Neuronal stem cell (in vitro differentiated cells): ENCODE measurements at regions not wholly inside any gene's neighbourhood (a gene's known extent, or its start where the extent isn't known, plus 50 kb on each side); places are given as distances from the start of the nearest gene placed in this dataset.
"Not testable (repeated sequence)": the region's sequence is repeated elsewhere in the genome, so short reads cannot be mapped to it uniquely, and the experiment has no call there.

ENCODE experiments used
- DNase-seq: peaks from one replicate; pipeline ENCODE4 v3.0.0-alpha.2; 2013; ENCODE audit warnings: low spot score
- H2AFZ ChIP-seq: one replicate; pipeline ENCODE4 v1.6.1; 2013; ENCODE audit warnings: mild to moderate bottlenecking, low read length, inconsistent platforms
- H2AK5ac ChIP-seq: 2 replicates; pipeline ENCODE4 v1.6.1; 2013; ENCODE audit warnings: low read depth, mild to moderate bottlenecking, inconsistent platforms, low read length, moderate library complexity, mixed read lengths
- H2BK120ac ChIP-seq: 2 replicates; pipeline ENCODE4 v1.6.1; 2013; ENCODE audit warnings: low read depth, mild to moderate bottlenecking, inconsistent platforms, low read length, moderate library complexity, mixed read lengths
- H2BK12ac ChIP-seq: one replicate; pipeline ENCODE4 v1.6.1; 2013; ENCODE audit warnings: low read length, inconsistent platforms
- H2BK15ac ChIP-seq: 2 replicates; pipeline ENCODE4 v1.6.1; 2013; ENCODE audit warnings: mild to moderate bottlenecking, low read length, inconsistent platforms, mixed read lengths
- H2BK5ac ChIP-seq: one replicate; pipeline ENCODE4 v1.6.1; 2013; ENCODE audit warnings: inconsistent platforms, mild to moderate bottlenecking, low read length, moderate library complexity
- H3K14ac ChIP-seq: one replicate; pipeline ENCODE4 v1.6.1; 2013; ENCODE audit warnings: low read length, inconsistent platforms
- H3K18ac ChIP-seq: 2 replicates; pipeline ENCODE4 v1.6.1; 2013; ENCODE audit warnings: low read length, inconsistent platforms
- H3K23ac ChIP-seq: 2 replicates; pipeline ENCODE4 v1.6.1; 2013; ENCODE audit warnings: low read depth, mild to moderate bottlenecking, mixed read lengths, low read length, inconsistent platforms; ENCODE audit not compliant: poor library complexity
- H3K27ac ChIP-seq: replicated peaks from 3 replicates; pipeline ENCODE4 v1.5.1; 2013; ENCODE audit warnings: low read length, inconsistent platforms
- H3K27me3 ChIP-seq, 3 experiments: 2 replicates each; pipeline ENCODE4 v1.6.1; 2013; ENCODE audit warnings: low read length in 3 of 3, mild to moderate bottlenecking in 2 of 3, inconsistent platforms in 1 of 3, low read depth in 1 of 3, mixed read lengths in 1 of 3, moderate library complexity in 1 of 3; ENCODE audit not compliant: control insufficient read depth in 3 of 3, insufficient read depth in 3 of 3
- H3K36me3 ChIP-seq, 2 donors: replicated peaks in 1 of 2; 2 replicates each; pipeline ENCODE4 v1.6.1; 2013; ENCODE audit warnings: low read length in 2 of 2; ENCODE audit not compliant: control insufficient read depth in 2 of 2, insufficient read depth in 2 of 2
- H3K4ac ChIP-seq: 2 replicates; pipeline ENCODE4 v1.6.1; 2013; ENCODE audit warnings: inconsistent platforms, mild to moderate bottlenecking, low read length, moderate library complexity
- H3K4me1 ChIP-seq, 2 donors: 1 replicate in 1 of 2; 2 replicates in 1 of 2; pipeline ENCODE4 v1.6.1; 2013; ENCODE audit warnings: low read length in 2 of 2, low read depth in 1 of 2; ENCODE audit not compliant: control insufficient read depth in 2 of 2, insufficient read depth in 1 of 2
- H3K4me2 ChIP-seq: one replicate; pipeline ENCODE4 v1.6.1; 2013; ENCODE audit warnings: mild to moderate bottlenecking, low read length, inconsistent platforms; ENCODE audit not compliant: insufficient read depth, poor library complexity, severe bottlenecking
- H3K4me3 ChIP-seq, 2 donors: 2 replicates each; pipeline ENCODE4 v1.5.1; 2013; ENCODE audit warnings: low read length in 2 of 2, mild to moderate bottlenecking in 2 of 2, inconsistent platforms in 1 of 2, moderate library complexity in 1 of 2
- H3K79me1 ChIP-seq: one replicate; pipeline ENCODE4 v1.6.1; 2013; ENCODE audit warnings: low read depth, mild to moderate bottlenecking, inconsistent platforms, low read length, moderate library complexity
- H3K9ac ChIP-seq: one replicate; pipeline ENCODE4 v1.6.1; 2013; ENCODE audit warnings: mild to moderate bottlenecking, low read depth, low read length, inconsistent platforms; ENCODE audit not compliant: poor library complexity
- H3K9me3 ChIP-seq, 2 donors: replicated peaks in 1 of 2; 2 replicates each; pipeline versions ENCODE3 to v1.6.1; 2013; ENCODE audit warnings: low read length in 2 of 2, mild to moderate bottlenecking in 2 of 2, inconsistent platforms in 1 of 2, low read depth in 1 of 2, mixed read lengths in 1 of 2, moderate library complexity in 1 of 2; ENCODE audit not compliant: control insufficient read depth in 2 of 2, insufficient read depth in 1 of 2
- H4K8ac ChIP-seq: one replicate; pipeline ENCODE4 v1.6.1; 2013; ENCODE audit warnings: low read depth, mild to moderate bottlenecking, inconsistent platforms, low read length, moderate library complexity
- H4K91ac ChIP-seq: one replicate; pipeline ENCODE4 v1.6.1; 2013; ENCODE audit warnings: low read length, low read depth, mild to moderate bottlenecking, inconsistent platforms; ENCODE audit not compliant: poor library complexity
- WGBS, 2 donors: extraction: QIAGEN DNeasy Blood & Tissue Kit; methylation state at CpG; one replicate each; pipeline ENCODE4 v1.1.7; 2013; ENCODE audit warnings: missing lambda C conversion rate in 2 of 2, mixed read lengths in 1 of 2; ENCODE audit not compliant: insufficient read length in 2 of 2, insufficient replicate concordance in 1 of 2; ENCODE audit errors: extremely low coverage in 2 of 2; 5-methylcytosine and 5-hydroxymethylcytosine counted together

DNA sequence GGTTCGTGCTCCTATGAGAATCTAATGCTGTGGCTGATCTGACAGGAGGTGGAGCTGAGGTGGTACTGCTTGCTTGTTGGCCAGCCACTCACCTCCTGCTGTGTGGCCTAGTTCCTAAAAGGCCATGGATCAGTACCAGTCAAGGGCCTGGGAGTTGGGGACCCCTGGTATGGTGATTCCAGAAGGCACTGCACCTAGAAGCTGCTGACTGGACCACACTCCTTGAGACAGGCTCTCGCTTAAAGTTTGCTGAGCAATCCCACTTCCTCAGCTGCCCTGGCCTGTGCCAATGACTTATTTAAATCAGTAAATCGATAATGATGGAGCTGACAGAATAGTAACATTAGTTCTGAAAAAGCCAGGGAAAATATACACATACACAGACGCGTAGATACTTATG lies 98.6 kb upstream of the LYZL2 start:
- no peak overlapping the region for H2AFZ ChIP-seq
- H4K8ac ChIP-seq: no peak overlapping the region
- no peak overlapping the region for H3K4me3 ChIP-seq
- no peak overlapping the region for H2BK5ac ChIP-seq
- no peak overlapping the region for H2BK12ac ChIP-seq
- no peak overlapping the region for H3K23ac ChIP-seq
- H3K27me3 ChIP-seq: peaks cover 0 to 6% (median 0%) of the 10 kb centered on the region in 3 experiments
- H3K4me2 ChIP-seq: no peak overlapping the region
- no peak for DNase-seq
- H3K4me1 ChIP-seq: no peaks in the 10 kb centered on the region
- H3K14ac ChIP-seq: no peak overlapping the region
- H2BK15ac ChIP-seq: no peak overlapping the region
- no peaks in the 10 kb centered on the region for H3K36me3 ChIP-seq
- no peak overlapping the region for H3K9ac ChIP-seq
- H2BK120ac ChIP-seq: no peak overlapping the region
- no peak overlapping the region for H4K91ac ChIP-seq
- H3K79me1 ChIP-seq: no peaks in the 10 kb centered on the region
- H3K27ac ChIP-seq: no peak overlapping the region
- no peak overlapping the region for H3K18ac ChIP-seq
- WGBS, 2 donors: no CpG with 5 or more reads among the region's 5 CpGs
- no peak overlapping the region for H3K4ac ChIP-seq
- no peak overlapping the region for H2AK5ac ChIP-seq
- no peaks in the 10 kb centered on the region for H3K9me3 ChIP-seq

DNA sequence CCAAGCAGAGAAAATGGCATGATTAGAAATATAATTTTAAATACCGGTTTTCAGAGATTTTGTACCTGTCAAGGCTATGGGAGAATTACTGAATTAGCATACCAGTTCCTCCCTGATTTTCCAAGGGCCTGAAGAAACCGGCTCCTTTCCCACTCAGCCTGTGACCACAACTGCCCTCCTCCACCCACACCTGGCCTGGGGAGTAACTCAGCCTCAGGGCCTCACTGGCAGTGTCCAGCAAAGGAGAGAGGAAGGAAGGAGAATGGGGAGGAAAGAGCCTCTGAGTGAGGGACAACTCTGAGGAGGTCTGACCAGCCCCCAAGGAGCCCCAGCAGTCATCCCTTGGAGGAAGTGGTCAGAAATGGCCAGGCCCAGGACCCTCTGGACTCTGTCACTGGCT lies 98.0 kb upstream of the LYZL2 start:
- peak overlapping the region; percentile 82 for H2BK12ac ChIP-seq
- H3K79me1 ChIP-seq: no peaks in the 10 kb centered on the region
- no peak overlapping the region for H3K18ac ChIP-seq
- H3K9ac ChIP-seq: no peak overlapping the region
- no peak overlapping the region for H2BK120ac ChIP-seq
- no peak overlapping the region for H3K14ac ChIP-seq
- no peak overlapping the region for H3K4me3 ChIP-seq
- H4K8ac ChIP-seq: no peak overlapping the region
- WGBS, 2 donors: no CpG with 5 or more reads among the region's 2 CpGs
- H3K36me3 ChIP-seq: no peaks in the 10 kb centered on the region
- H2AK5ac ChIP-seq: no peak overlapping the region
- DNase-seq: no peak
- H2BK5ac ChIP-seq: no peak overlapping the region
- no peak overlapping the region for H3K4ac ChIP-seq
- H2AFZ ChIP-seq: no peak overlapping the region
- no peak overlapping the region for H3K27ac ChIP-seq
- H4K91ac ChIP-seq: no peak overlapping the region
- H3K4me1 ChIP-seq: no peaks in the 10 kb centered on the region
- no peak overlapping the region for H3K23ac ChIP-seq
- peaks cover 0 to 6% (median 0%) of the 10 kb centered on the region in 3 experiments for H3K27me3 ChIP-seq
- no peak overlapping the region for H3K4me2 ChIP-seq
- H2BK15ac ChIP-seq: no peak overlapping the region
- H3K9me3 ChIP-seq: no peaks in the 10 kb centered on the region

DNA sequence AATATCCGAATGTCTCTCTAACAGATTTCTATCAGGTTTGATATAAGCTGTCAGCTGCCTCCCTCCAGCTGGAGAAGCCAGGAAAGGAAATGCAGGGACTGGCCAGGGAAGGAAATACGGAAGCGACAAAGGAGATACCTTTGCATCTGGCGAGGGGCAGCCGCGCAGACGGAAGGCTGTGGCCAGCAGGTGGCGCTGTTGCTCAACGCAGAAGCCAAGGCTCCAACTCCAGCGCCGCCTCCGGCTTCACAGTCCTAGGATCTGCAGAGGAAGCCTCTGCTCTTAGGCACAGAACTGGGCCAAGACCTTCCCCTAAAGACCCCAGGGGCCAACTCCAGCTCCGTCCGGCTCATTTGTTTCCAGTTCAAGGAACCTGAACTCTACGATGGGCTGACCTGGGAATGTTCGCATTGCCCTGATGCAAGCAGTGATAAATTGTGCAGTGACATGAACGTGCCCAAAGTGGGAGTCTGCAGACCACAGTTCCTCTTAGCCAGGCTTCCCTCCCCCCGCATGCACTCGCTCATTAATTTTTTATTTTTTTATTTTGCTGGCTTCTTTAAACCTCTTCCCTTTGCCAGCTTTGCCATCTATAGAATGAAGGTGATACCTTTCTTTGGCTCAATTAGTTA lies 97.3 kb upstream of the LYZL2 start:
- H3K23ac ChIP-seq, H3K9ac ChIP-seq, H3K14ac ChIP-seq, H3K79me1 ChIP-seq, H4K91ac ChIP-seq, H3K4me2 ChIP-seq, H3K18ac ChIP-seq, H3K4ac ChIP-seq, H2BK15ac ChIP-seq, H4K8ac ChIP-seq, H3K9me3 ChIP-seq, H2BK5ac ChIP-seq, H3K27me3 ChIP-seq, H2BK120ac ChIP-seq, H2BK12ac ChIP-seq, H3K4me1 ChIP-seq, H3K4me3 ChIP-seq, H2AK5ac ChIP-seq, H3K27ac ChIP-seq, H3K36me3 ChIP-seq: not testable (repeated sequence)
- no CpG with 5 or more reads among the region's 19 CpGs for WGBS, 2 donors
- peak overlapping the region; percentile 77 for H2AFZ ChIP-seq
- DNase-seq: peak; percentile 69

DNA sequence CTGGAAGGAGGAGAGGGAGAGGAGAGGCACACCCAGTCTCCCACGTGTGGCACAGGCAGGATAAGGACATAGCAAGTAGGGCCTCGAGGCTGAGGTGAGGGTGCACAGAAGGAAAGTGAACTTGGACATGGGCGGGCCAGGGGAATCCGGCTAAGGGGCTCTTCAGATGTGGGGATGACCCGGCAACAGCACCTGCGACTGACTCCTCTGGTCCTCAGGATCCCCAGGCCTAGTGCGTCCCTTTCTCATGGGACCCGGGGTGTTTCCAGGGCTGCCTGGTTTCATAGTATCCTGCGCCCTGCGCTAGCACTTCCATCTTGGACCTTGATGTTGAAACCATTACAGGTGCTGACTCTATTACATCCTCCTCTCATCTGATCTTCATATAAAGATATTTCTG lies 96.1 kb upstream of the LYZL2 start:
- Histone ChIP-seq H3K27ac (no peak overlapping the region), H3K18ac (no peak overlapping the region), H3K14ac (no peak overlapping the region), H3K9ac (peak overlapping the region; percentile 30), H3K27me3 (peaks cover 0 to 6% (median 0%) of the 10 kb centered on the region in 3 experiments), H3K4me1 (no peaks in the 10 kb centered on the region), H3K4ac (no peak overlapping the region), H3K4me2 (no peak overlapping the region), H2BK15ac (peak overlapping the region; percentile 59), H2BK12ac (no peak overlapping the region), H2AK5ac (peak overlapping the region; percentile 60), H3K79me1 (no peaks in the 10 kb centered on the region), H3K23ac (no peak overlapping the region), H3K4me3 (no peak overlapping the region), H4K91ac (no peak overlapping the region), H2BK120ac (no peak overlapping the region), H3K36me3 (no peaks in the 10 kb centered on the region), H2BK5ac (no peak overlapping the region), H4K8ac (no peak overlapping the region), H2AFZ (no peak overlapping the region), H3K9me3 (no peaks in the 10 kb centered on the region)
- WGBS, 2 donors: no CpG with 5 or more reads among the region's 10 CpGs
- no peak for DNase-seq
